OCI-LY7 (cell line): ENCODE measurements at regions not wholly inside any gene's neighbourhood (a gene's known extent, or its start where the extent isn't known, plus 50 kb on each side); places are given as distances from the start of the nearest gene placed in this dataset.

Experiments used
- BruUV-seq: library from RNA; stranded (reverse); fragments of 400-500 nt; replicated peaks from 2 replicates; lab custom pipeline; 2021; lab: Mats Ljungman, UMichigan
- CTCF ChIA-PET: fragments of 300-600 bp; sonication (Branson Sonifier 250); formaldehyde crosslinking; loops from one replicate; lab custom pipeline; 2022; ENCODE audit warnings: antibody characterized with exemption; ENCODE audit not compliant: unreplicated experiment; lab: Charles Lee
- POLR2A ChIA-PET: fragments of 300-600 bp; sonication (Branson Sonifier 250); formaldehyde crosslinking; loops from one replicate; lab custom pipeline; 2022; ENCODE audit warnings: antibody characterized with exemption; lab: Charles Lee
- DNase-seq: peaks from one replicate; pipeline ENCODE4 v3.0.0-alpha.2; 2015; ENCODE audit warnings: low spot score
- H2AFZ ChIP-seq: fragments of 200-600 bp; sonication (generic), shearing (Covaris generic); 2 replicates; pipeline ENCODE4 v1.6.1; 2014; ENCODE audit warnings: mild to moderate bottlenecking, antibody characterized with exemption, low read length, moderate library complexity
- H3K27ac ChIP-seq: fragments of 200-600 bp; sonication (generic); 2 replicates; pipeline ENCODE4 v1.5.1; 2014; ENCODE audit warnings: mixed run types, low read depth, mild to moderate bottlenecking, moderate library complexity, low read length, inconsistent platforms; ENCODE audit not compliant: poor library complexity, severe bottlenecking
- H3K36me3 ChIP-seq: fragments of 200-600 bp; sonication (generic); 2 replicates; pipeline ENCODE4 v1.6.1; 2014; ENCODE audit warnings: mild to moderate bottlenecking, antibody characterized with exemption, low read length, moderate library complexity, mixed read lengths; ENCODE audit not compliant: insufficient read depth
- H3K4me1 ChIP-seq: fragments of 200-600 bp; sonication (generic); 2 replicates; pipeline ENCODE4 v1.5.1; 2014; ENCODE audit warnings: mild to moderate bottlenecking, low read length; ENCODE audit not compliant: insufficient read depth, poor library complexity, severe bottlenecking
- H3K4me2 ChIP-seq: fragments of 200-600 bp; sonication (generic); 2 replicates; pipeline ENCODE4 v1.6.1; 2014; ENCODE audit warnings: mild to moderate bottlenecking, low read length
- H3K4me3 ChIP-seq: fragments of 200-600 bp; sonication (generic); 2 replicates; pipeline ENCODE4 v1.5.1; 2014; ENCODE audit warnings: mild to moderate bottlenecking, low read depth, low read length; ENCODE audit not compliant: poor library complexity, severe bottlenecking
- H3K79me2 ChIP-seq: fragments of 200-600 bp; sonication (generic); 2 replicates; pipeline ENCODE4 v1.6.1; 2016; ENCODE audit warnings: low read depth, mild to moderate bottlenecking, low read length, moderate library complexity, mixed read lengths; ENCODE audit not compliant: insufficient read depth
- H3K9me2 ChIP-seq: fragments of 200-600 bp; sonication (generic); 2 replicates; pipeline ENCODE4 v1.6.1; 2016; ENCODE audit warnings: mild to moderate bottlenecking, low read length, mixed read lengths; ENCODE audit not compliant: insufficient read depth
- H3K9me3 ChIP-seq: fragments of 200-600 bp; sonication (generic); 2 replicates; pipeline ENCODE4 v1.6.1; 2014; ENCODE audit warnings: mild to moderate bottlenecking, mixed run types, low read length, mixed read lengths
- H4K20me1 ChIP-seq: fragments of 200-600 bp; sonication (generic); 2 replicates; pipeline ENCODE4 v1.6.1; 2014; ENCODE audit warnings: mild to moderate bottlenecking, antibody characterized with exemption, low read length, moderate library complexity, mixed read lengths; ENCODE audit not compliant: insufficient read depth
- CTCF ChIP-seq: fragments of 200-600 bp; sonication (generic); conservative IDR thresholded peaks from 2 replicates; pipeline ENCODE4 v1.5.1; 2014; ENCODE audit warnings: mild to moderate bottlenecking, antibody characterized with exemption, low read length, moderate library complexity, mixed read lengths
- EZH2phosphoT487 ChIP-seq: fragments of 200-600 bp; sonication (generic); IDR thresholded peaks from 2 replicates; pipeline ENCODE4 v1.6.1; 2018; ENCODE audit warnings: low read depth, borderline replicate concordance, mild to moderate bottlenecking, mixed run types, antibody characterized with exemption, low read length, moderate library complexity, mixed read lengths
- intact Hi-C: fragments of 100-400 bp; cut with micrococcal nuclease; formaldehyde crosslinking; loops from one replicate; pipeline ENCODE4 v1.10.0; 2022; ENCODE audit not compliant: unreplicated experiment

DNA sequence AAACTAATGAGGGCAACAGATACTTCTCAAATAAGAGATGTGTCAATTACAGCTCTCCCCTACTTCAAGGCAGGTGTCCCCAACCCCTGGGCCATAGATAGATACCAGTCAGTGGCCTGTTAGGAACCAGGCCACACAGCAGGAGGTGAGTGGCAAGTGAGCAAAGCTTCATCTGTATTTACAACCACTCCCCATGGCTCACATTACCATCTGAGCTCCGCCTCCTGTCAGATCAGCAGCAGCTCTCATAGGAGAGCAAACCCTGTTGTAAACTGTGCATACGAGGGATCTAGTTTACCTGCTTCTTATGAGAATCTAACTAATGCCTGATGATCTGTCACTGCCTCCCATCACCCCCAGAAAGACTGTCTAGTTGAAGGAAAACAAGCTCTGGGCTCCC is 422.1 kb downstream of the GJA1 start:
- no peaks in the 10 kb centered on the region for H3K4me1 ChIP-seq
- H3K27ac ChIP-seq = no peak overlapping the region
- no peak for DNase-seq
- ChIA-PET CTCF (no interaction called here), POLR2A (interaction anchor here (1.1 kb wide), 1 partner anchor 18 kb away, joined by 3 read pairs; no protein-coding TSS in a partner anchor)
- no peaks in the 10 kb centered on the region for H4K20me1 ChIP-seq
- H3K4me3 ChIP-seq = no peak overlapping the region
- no peak overlapping the region for H2AFZ ChIP-seq
- no peaks in the 10 kb centered on the region for H3K79me2 ChIP-seq
- H3K9me3 ChIP-seq = no peaks in the 10 kb centered on the region
- intact Hi-C loops = no loop called here
- no peak overlapping the region for H3K4me2 ChIP-seq
- no peaks in the 10 kb centered on the region for H3K9me2 ChIP-seq
- no peaks in the 10 kb centered on the region for H3K36me3 ChIP-seq
- TF ChIP-seq CTCF = no peak
- no peak for TF ChIP-seq EZH2phosphoT487
- no TSS peak for BruUV-seq

GRCh38 chr6:121858310-121858709 is 422.9 kb downstream of the GJA1 start:
- H3K79me2 ChIP-seq = no peaks in the 10 kb centered on the region
- H2AFZ ChIP-seq = no peak overlapping the region
- CTCF ChIA-PET = no interaction called here
- no TSS peak for BruUV-seq
- no peaks in the 10 kb centered on the region for H3K36me3 ChIP-seq
- no peaks in the 10 kb centered on the region for H3K9me3 ChIP-seq
- H3K4me1 ChIP-seq = no peaks in the 10 kb centered on the region
- no peak overlapping the region for H3K4me2 ChIP-seq
- intact Hi-C loops = no loop called here
- no peak for DNase-seq
- H3K4me3 ChIP-seq = no peak overlapping the region
- no peak overlapping the region for H3K27ac ChIP-seq
- H4K20me1 ChIP-seq = no peaks in the 10 kb centered on the region
- TF ChIP-seq CTCF (no peak), EZH2phosphoT487 (no peak)
- POLR2A ChIA-PET = interaction anchor here (1.1 kb wide), 1 partner anchor 19 kb away, joined by 3 read pairs; no protein-coding TSS in a partner anchor
- H3K9me2 ChIP-seq = no peaks in the 10 kb centered on the region

DNA sequence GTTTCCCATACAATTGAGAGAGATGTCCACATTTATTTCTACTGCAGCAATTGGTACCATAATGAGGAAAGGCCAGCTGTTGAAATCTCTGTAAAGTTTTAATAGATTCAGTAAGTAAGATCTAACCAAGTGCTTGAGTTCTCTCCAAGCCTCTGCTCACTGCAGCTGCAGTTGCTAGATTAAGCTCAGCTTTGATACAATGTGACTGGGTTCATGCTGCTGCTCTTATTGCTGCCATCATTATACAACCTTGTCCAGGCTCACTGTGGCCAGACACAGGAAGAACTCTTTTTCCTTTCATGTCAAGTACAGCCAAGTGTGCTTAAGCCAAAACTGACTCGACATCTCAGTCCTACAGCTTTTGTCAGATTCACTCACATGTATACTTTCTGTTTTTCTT is 423.5 kb downstream of the GJA1 start:
- no peak overlapping the region for H2AFZ ChIP-seq
- no peaks in the 10 kb centered on the region for H3K79me2 ChIP-seq
- ChIA-PET CTCF (no interaction called here), POLR2A (interaction anchor here (0.7 to 1.1 kb wide), 2 partner anchors 22 to 1556 kb away, joined by 3 read pairs; no protein-coding TSS in a partner anchor)
- no TSS peak for BruUV-seq
- H3K4me2 ChIP-seq = no peak overlapping the region
- no peaks in the 10 kb centered on the region for H3K36me3 ChIP-seq
- no peak overlapping the region for H3K27ac ChIP-seq
- H3K9me2 ChIP-seq = no peaks in the 10 kb centered on the region
- no peak overlapping the region for H3K4me3 ChIP-seq
- H3K9me3 ChIP-seq = no peaks in the 10 kb centered on the region
- intact Hi-C loops = no loop called here
- no peak for DNase-seq
- TF ChIP-seq CTCF (no peak), EZH2phosphoT487 (no peak)
- H3K4me1 ChIP-seq = no peaks in the 10 kb centered on the region
- no peaks in the 10 kb centered on the region for H4K20me1 ChIP-seq
